CD14-positive monocyte (primary cell): ENCODE measurements at regions not wholly inside any gene's neighbourhood (a gene's known extent, or its start where the extent isn't known, plus 50 kb on each side); places are given as distances from the start of the nearest gene placed in this dataset.

Experiments
- DNase-seq, 3 donors: peaks; one replicate each; pipeline ENCODE4 v3.0.0-alpha.2; 2011 to 2022
- H2AFZ ChIP-seq: 2 replicates; pipeline ENCODE4 v1.6.0; 2012; ENCODE audit warnings: mild to moderate bottlenecking, low read depth, low read length, inconsistent platforms; ENCODE audit not compliant: insufficient read depth, poor library complexity, severe bottlenecking
- H3K27ac ChIP-seq, 2 donors: 1 replicate in 1 of 2; 2 replicates in 1 of 2; pipeline ENCODE4 v1.5.1; 2012 to 2013; ENCODE audit warnings: low read length in 2 of 2, control low read depth in 1 of 2, inconsistent platforms in 1 of 2, low read depth in 1 of 2, mild to moderate bottlenecking in 1 of 2
- H3K27me3 ChIP-seq, 2 donors: one replicate each; pipeline versions ENCODE4 v1.6.0 to v1.6.1; 2011 to 2013; ENCODE audit warnings: low read length in 2 of 2; ENCODE audit not compliant: control insufficient read depth in 2 of 2, insufficient read depth in 2 of 2
- H3K36me3 ChIP-seq, 2 donors: replicated peaks in 1 of 2; 1 replicate in 1 of 2; 2 replicates in 1 of 2; pipeline versions ENCODE4 v1.5.1 to v1.6.1; 2012 to 2013; ENCODE audit warnings: low read length in 2 of 2, control low read depth in 1 of 2, inconsistent platforms in 1 of 2, mild to moderate bottlenecking in 1 of 2; ENCODE audit not compliant: insufficient read depth in 2 of 2, control insufficient read depth in 1 of 2
- H3K4me1 ChIP-seq, 2 donors: 1 replicate in 1 of 2; 2 replicates in 1 of 2; pipeline versions ENCODE4 v1.5.1 to v1.6.1; 2012 to 2013; ENCODE audit warnings: low read length in 2 of 2, control low read depth in 1 of 2, inconsistent platforms in 1 of 2, mild to moderate bottlenecking in 1 of 2, moderate library complexity in 1 of 2; ENCODE audit not compliant: insufficient read depth in 2 of 2, control insufficient read depth in 1 of 2
- H3K4me2 ChIP-seq: replicated peaks from 2 replicates; pipeline ENCODE3; 2012; ENCODE audit warnings: low read length, moderate library complexity, mild to moderate bottlenecking; ENCODE audit not compliant: poor library complexity, severe bottlenecking; ENCODE audit errors: extremely low read depth
- H3K4me3 ChIP-seq, 3 experiments: fragments of 200-600 bp in 1 of 3; sonication (generic) in 1 of 3; replicated peaks in 1 of 3; 1 replicate in 2 of 3; 2 replicates in 1 of 3; pipeline ENCODE4 v1.5.1; 2011 to 2013; ENCODE audit warnings: low read length in 3 of 3, mild to moderate bottlenecking in 3 of 3, control low read depth in 2 of 3, low read depth in 2 of 3, inconsistent platforms in 1 of 3, moderate library complexity in 1 of 3
- H3K79me2 ChIP-seq: 2 replicates; pipeline ENCODE4 v1.6.0; 2012; ENCODE audit warnings: mild to moderate bottlenecking, control low read depth, inconsistent platforms, low read length, moderate library complexity; ENCODE audit not compliant: insufficient read depth
- H3K9ac ChIP-seq: 2 replicates; pipeline ENCODE4 v1.6.0; 2017; ENCODE audit warnings: low read length, mild to moderate bottlenecking; ENCODE audit not compliant: insufficient read depth, poor library complexity, severe bottlenecking
- H3K9me3 ChIP-seq, 2 donors: replicated peaks in 1 of 2; 1 replicate in 1 of 2; 2 replicates in 1 of 2; pipeline versions ENCODE4 v1.5.1 to v1.6.1; 2012 to 2013; ENCODE audit warnings: low read length in 2 of 2, control low read depth in 1 of 2; ENCODE audit not compliant: control insufficient read depth in 1 of 2, insufficient read depth in 1 of 2
- H4K20me1 ChIP-seq: 2 replicates; pipeline ENCODE4 v1.6.0; 2012; ENCODE audit warnings: mild to moderate bottlenecking, low read length, control low read depth, moderate library complexity; ENCODE audit not compliant: insufficient read depth
- H3K27ac Mint-ChIP-seq, 7 donors: one replicate each; pipeline ENCODE4 v1.8.0; 2020; ENCODE audit warnings: mild to moderate bottlenecking in 7 of 7, mixed read lengths in 7 of 7, moderate library complexity in 6 of 7, inconsistent platforms in 2 of 7
- H3K27me3 Mint-ChIP-seq, 3 donors: one replicate each; pipeline ENCODE4 v1.8.0; 2021 to 2022; ENCODE audit warnings: low read depth in 3 of 3, mild to moderate bottlenecking in 3 of 3, mixed read lengths in 3 of 3, moderate library complexity in 3 of 3, inconsistent platforms in 1 of 3
- H3K36me3 Mint-ChIP-seq, 2 donors: one replicate each; pipeline ENCODE4 v1.8.0; 2020; ENCODE audit warnings: mixed read lengths in 2 of 2, inconsistent platforms in 1 of 2, mild to moderate bottlenecking in 1 of 2
- H3K4me1 Mint-ChIP-seq: one replicate; pipeline ENCODE4 v1.8.0; 2020; ENCODE audit warnings: mild to moderate bottlenecking, mixed read lengths
- H3K4me3 Mint-ChIP-seq, 2 donors: one replicate each; pipeline ENCODE4 v1.8.0; 2020; ENCODE audit warnings: mild to moderate bottlenecking in 2 of 2, mixed read lengths in 2 of 2, moderate library complexity in 1 of 2
- H3K9me3 Mint-ChIP-seq, 7 donors: one replicate each; pipeline ENCODE4 v1.8.0; 2020 to 2022; ENCODE audit warnings: mixed read lengths in 7 of 7, mild to moderate bottlenecking in 6 of 7, moderate library complexity in 6 of 7, inconsistent platforms in 2 of 7
- WGBS: methylation state at CpG from one replicate; pipeline ENCODE4 v1.1.5; 2013; ENCODE audit warnings: missing lambda C conversion rate; ENCODE audit not compliant: insufficient coverage; 5-methylcytosine and 5-hydroxymethylcytosine counted together
- intact Hi-C, 2 donors: fragments of 100-400 bp; cut with micrococcal nuclease; formaldehyde crosslinking; loops; one replicate each; pipeline versions ENCODE4 v1.15.0 to v1.15.1; 2023
- TF ChIP-seq, protein P1 (sequence below): fragments of 200-600 bp; IDR thresholded peaks from one replicate; pipeline ENCODE4 v1.8.0; 2022; ENCODE audit warnings: antibody characterized with exemption, mild to moderate bottlenecking

DNA sequence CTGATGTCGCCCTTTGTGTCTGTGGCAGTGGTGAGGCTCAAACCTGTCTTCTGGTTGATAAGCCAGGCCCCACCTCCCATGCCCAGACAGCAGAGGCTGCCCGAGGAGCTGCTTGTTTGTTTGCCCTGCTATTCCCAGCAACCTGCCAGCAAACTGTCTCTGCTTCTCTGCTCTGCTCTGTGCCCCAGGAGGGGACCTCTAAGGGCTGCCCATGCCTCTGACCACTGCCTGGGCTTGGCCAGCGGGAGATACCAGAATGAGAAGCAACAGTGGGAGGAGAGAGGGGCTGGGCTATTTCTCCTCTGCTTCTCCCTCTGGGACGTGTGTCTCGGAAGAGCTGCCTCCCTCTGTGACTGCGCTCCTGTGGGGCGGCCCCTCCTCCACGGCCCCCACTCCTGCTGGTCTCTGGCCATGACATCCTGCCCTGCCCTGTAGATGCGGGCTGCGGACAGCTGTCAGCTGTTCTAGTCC is 213.1 kb downstream of the RPLP1 start:
- Mint-ChIP-seq H3K9me3 (no peaks in the 10 kb centered on the region), H3K27ac (peak overlapping the region; percentile 97 to 100 (median 99)), H3K27me3 (peaks cover 2 to 4% (median 3%) of the 10 kb centered on the region in 3 donors), H3K4me3 (no peak overlapping the region), H3K36me3 (peaks cover 8 to 11% of the 10 kb centered on the region in 2 donors), H3K4me1 (peaks cover 62% of the 10 kb centered on the region)
- Histone ChIP-seq H3K79me2 (no peaks in the 10 kb centered on the region), H3K4me2 (peak overlapping the region; percentile 66), H2AFZ (peak overlapping the region; percentile 25), H3K9me3 (no peaks in the 10 kb centered on the region), H3K4me3 (peak overlapping the region in 1 of 3 experiments; percentile 56), H4K20me1 (no peaks in the 10 kb centered on the region), H3K9ac (peak overlapping the region; percentile 74), H3K27me3 (no peaks in the 10 kb centered on the region), H3K27ac (peak overlapping the region; percentile 97 to 99), H3K36me3 (no peaks in the 10 kb centered on the region), H3K4me1 (peaks cover 72 to 79% of the 10 kb centered on the region in 2 donors)
- DNase-seq = no peak
- intact Hi-C loops = loop anchor here (2.0 to 10.0 kb wide), 5 partner anchors 52 to 849 kb away; no protein-coding TSS in a partner anchor
- 47% methylated on average over 5 of the region's 10 CpGs for WGBS
- TF ChIP-seq, protein P1, sequence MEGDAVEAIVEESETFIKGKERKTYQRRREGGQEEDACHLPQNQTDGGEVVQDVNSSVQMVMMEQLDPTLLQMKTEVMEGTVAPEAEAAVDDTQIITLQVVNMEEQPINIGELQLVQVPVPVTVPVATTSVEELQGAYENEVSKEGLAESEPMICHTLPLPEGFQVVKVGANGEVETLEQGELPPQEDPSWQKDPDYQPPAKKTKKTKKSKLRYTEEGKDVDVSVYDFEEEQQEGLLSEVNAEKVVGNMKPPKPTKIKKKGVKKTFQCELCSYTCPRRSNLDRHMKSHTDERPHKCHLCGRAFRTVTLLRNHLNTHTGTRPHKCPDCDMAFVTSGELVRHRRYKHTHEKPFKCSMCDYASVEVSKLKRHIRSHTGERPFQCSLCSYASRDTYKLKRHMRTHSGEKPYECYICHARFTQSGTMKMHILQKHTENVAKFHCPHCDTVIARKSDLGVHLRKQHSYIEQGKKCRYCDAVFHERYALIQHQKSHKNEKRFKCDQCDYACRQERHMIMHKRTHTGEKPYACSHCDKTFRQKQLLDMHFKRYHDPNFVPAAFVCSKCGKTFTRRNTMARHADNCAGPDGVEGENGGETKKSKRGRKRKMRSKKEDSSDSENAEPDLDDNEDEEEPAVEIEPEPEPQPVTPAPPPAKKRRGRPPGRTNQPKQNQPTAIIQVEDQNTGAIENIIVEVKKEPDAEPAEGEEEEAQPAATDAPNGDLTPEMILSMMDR = no peak

DNA sequence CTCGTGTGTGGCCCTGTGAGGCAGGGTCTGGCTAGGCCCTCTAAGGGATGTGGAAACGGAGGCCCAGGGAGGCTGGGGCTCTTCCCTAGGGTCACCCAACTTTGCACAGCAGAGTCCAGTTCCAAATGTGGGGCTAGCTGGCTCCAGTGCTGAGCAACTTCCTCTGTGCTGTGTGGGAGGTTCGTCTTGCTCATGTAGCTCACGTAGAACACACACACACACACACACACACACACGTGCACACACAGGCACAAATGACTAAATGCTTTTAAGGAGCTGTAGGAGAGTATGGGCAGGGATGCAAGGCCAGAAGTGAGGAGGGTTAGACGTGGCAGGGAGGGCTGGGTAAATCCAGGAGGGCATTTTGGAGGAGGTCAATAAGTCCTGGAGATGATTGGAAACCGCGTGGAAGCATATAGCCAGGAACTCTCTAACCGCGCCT is 213.8 kb downstream of the RPLP1 start:
- Mint-ChIP-seq H3K36me3 (peaks cover 8 to 11% of the 10 kb centered on the region in 2 donors), H3K27ac (peak overlapping the region; percentile 97 to 100 (median 99)), H3K9me3 (no peaks in the 10 kb centered on the region), H3K4me1 (peaks cover 65% of the 10 kb centered on the region), H3K4me3 (peak overlapping the region; percentile 59 to 86), H3K27me3 (peaks cover 2 to 4% (median 4%) of the 10 kb centered on the region in 3 donors)
- intact Hi-C loops = loop anchor here (2.0 to 10.0 kb wide), 5 partner anchors 51 to 848 kb away; no protein-coding TSS in a partner anchor
- Histone ChIP-seq H3K27ac (peak overlapping the region; percentile 97 to 99), H3K4me1 (peaks cover 64 to 71% of the 10 kb centered on the region in 2 donors), H3K4me3 (peak overlapping the region in 1 of 3 experiments; percentile 56), H3K4me2 (peak overlapping the region; percentile 66), H2AFZ (no peak overlapping the region), H3K36me3 (no peaks in the 10 kb centered on the region), H3K9me3 (no peaks in the 10 kb centered on the region), H3K27me3 (no peaks in the 10 kb centered on the region), H4K20me1 (no peaks in the 10 kb centered on the region), H3K9ac (peak overlapping the region; percentile 74), H3K79me2 (no peaks in the 10 kb centered on the region)
- TF ChIP-seq, protein P1 = no peak
- WGBS = 43% methylated on average over 2 of the region's 10 CpGs
- peak; percentile 86 to 91 (median 89) for DNase-seq
